ENCODE measurements at regions not wholly inside any gene's neighbourhood (a gene's known extent, or its start where the extent isn't known, plus 50 kb on each side); places are given as distances from the start of the nearest gene placed in this dataset.
"Not testable (repeated sequence)": the region's sequence is repeated elsewhere in the genome, so short reads cannot be mapped to it uniquely, and the experiment has no call there.

- not testable (repeated sequence) for H2BK120ac ChIP-seq (ENCODE audit: insufficient read depth, low read length, poor library complexity); H3K9ac ChIP-seq (ENCODE audit: low read length); H2BK5ac ChIP-seq (ENCODE audit: low read depth, low read length, poor library complexity); H2AK5ac ChIP-seq (ENCODE audit: low read length); DNase-seq; H3K14ac ChIP-seq (ENCODE audit: low read length); H4K12ac ChIP-seq (ENCODE audit: low read depth, low read length); H3K18ac ChIP-seq (ENCODE audit: low read length); H3K4me3 ChIP-seq (ENCODE audit: low read depth, low read length); H2BK12ac ChIP-seq (ENCODE audit: low read length); H3K23ac ChIP-seq (ENCODE audit: low read length); H3K79me2 ChIP-seq (ENCODE audit: control insufficient read depth, insufficient read depth, low read length, poor library complexity); H4K8ac ChIP-seq (ENCODE audit: low read depth, low read length); H3K4ac ChIP-seq (ENCODE audit: low read depth, low read length); H3K4me1 ChIP-seq (ENCODE audit: control insufficient read depth in 1 of 2, insufficient read depth in 2 of 2, low read length in 2 of 2); H3K36me3 ChIP-seq (ENCODE audit: control insufficient read depth in 1 of 2, insufficient read depth in 2 of 2, low read length in 2 of 2); H3K4me2 ChIP-seq (ENCODE audit: low read length); H3K27ac ChIP-seq (ENCODE audit: low read depth, low read length); H2AFZ ChIP-seq (ENCODE audit: insufficient read depth, low read length, poor library complexity); H4K91ac ChIP-seq (ENCODE audit: low read depth, low read length); H3K9me3 ChIP-seq (ENCODE audit: insufficient read depth, low read depth, low read length); H3K27me3 ChIP-seq (ENCODE audit: insufficient read depth, low read length); H3K79me1 ChIP-seq (ENCODE audit: low read length)
- WGBS (ENCODE audit: extremely low coverage, insufficient coverage, insufficient read length) = no CpG with 5 or more reads among the region's 11 CpGs
Observed at GRCh38 chr5:125923958-125924357, 499.3 kb upstream of the GRAMD2B start.

DNA sequence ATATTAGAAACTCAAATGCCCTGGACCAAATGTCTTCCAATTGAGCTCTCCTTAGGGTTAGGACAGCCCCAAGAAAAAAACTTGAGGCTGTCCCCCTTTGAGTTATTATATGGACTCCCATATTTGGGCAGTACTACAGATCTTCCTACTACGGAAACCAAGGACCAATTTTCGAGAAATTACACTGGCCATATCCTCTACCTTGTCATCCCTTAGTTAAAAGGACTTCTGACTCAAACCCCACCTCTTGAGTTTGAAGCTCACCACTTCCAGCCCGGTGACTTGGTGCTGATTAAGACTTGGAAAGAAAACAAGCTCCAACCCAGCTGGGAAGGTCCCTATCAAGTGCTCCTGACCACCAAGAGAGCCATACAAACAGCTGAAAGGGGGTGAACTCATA lies 497.0 kb upstream of the GRAMD2B start:
- Histone ChIP-seq H3K36me3 (ENCODE audit: control insufficient read depth in 1 of 2, insufficient read depth in 2 of 2, low read length in 2 of 2) (no peaks in the 10 kb centered on the region), H4K8ac (ENCODE audit: low read depth, low read length) (no peak overlapping the region), H3K23ac (ENCODE audit: low read length) (no peak overlapping the region), H2AFZ (ENCODE audit: insufficient read depth, low read length, poor library complexity) (no peak overlapping the region), H3K79me1 (ENCODE audit: low read length) (no peaks in the 10 kb centered on the region), H4K91ac (ENCODE audit: low read depth, low read length) (no peak overlapping the region), H3K4me2 (ENCODE audit: low read length) (no peak overlapping the region), H3K9me3 (ENCODE audit: insufficient read depth, low read depth, low read length) (peaks cover 5% of the 10 kb centered on the region), H3K9ac (ENCODE audit: low read length) (no peak overlapping the region), H3K4ac (ENCODE audit: low read depth, low read length) (no peak overlapping the region), H2BK5ac (ENCODE audit: low read depth, low read length, poor library complexity) (no peak overlapping the region), H3K27ac (ENCODE audit: low read depth, low read length) (no peak overlapping the region), H2BK120ac (ENCODE audit: insufficient read depth, low read length, poor library complexity) (no peak overlapping the region), H4K12ac (ENCODE audit: low read depth, low read length) (no peak overlapping the region), H3K4me3 (ENCODE audit: low read depth, low read length) (no peak overlapping the region), H3K4me1 (ENCODE audit: control insufficient read depth in 1 of 2, insufficient read depth in 2 of 2, low read length in 2 of 2) (no peaks in the 10 kb centered on the region), H3K18ac (ENCODE audit: low read length) (no peak overlapping the region), H2AK5ac (ENCODE audit: low read length) (no peak overlapping the region), H2BK12ac (ENCODE audit: low read length) (no peak overlapping the region), H3K27me3 (ENCODE audit: insufficient read depth, low read length) (no peaks in the 10 kb centered on the region), H3K14ac (ENCODE audit: low read length) (no peak overlapping the region), H3K79me2 (ENCODE audit: control insufficient read depth, insufficient read depth, low read length, poor library complexity) (no peaks in the 10 kb centered on the region)
- no CpG with 5 or more reads among the region's 3 CpGs for WGBS (ENCODE audit: extremely low coverage, insufficient coverage, insufficient read length)
- DNase-seq = no peak

- no peak overlapping the region for H3K4ac ChIP-seq (ENCODE audit: low read depth, low read length)
- H3K9ac ChIP-seq (ENCODE audit: low read length) = no peak overlapping the region
- no peaks in the 10 kb centered on the region for H3K36me3 ChIP-seq (ENCODE audit: control insufficient read depth in 1 of 2, insufficient read depth in 2 of 2, low read length in 2 of 2)
- no peak overlapping the region for H2BK120ac ChIP-seq (ENCODE audit: insufficient read depth, low read length, poor library complexity)
- H3K14ac ChIP-seq (ENCODE audit: low read length) = no peak overlapping the region
- no peaks in the 10 kb centered on the region for H3K79me1 ChIP-seq (ENCODE audit: low read length)
- no peaks in the 10 kb centered on the region for H3K4me1 ChIP-seq (ENCODE audit: control insufficient read depth in 1 of 2, insufficient read depth in 2 of 2, low read length in 2 of 2)
- H3K79me2 ChIP-seq (ENCODE audit: control insufficient read depth, insufficient read depth, low read length, poor library complexity) = no peaks in the 10 kb centered on the region
- peaks cover 5% of the 10 kb centered on the region for H3K9me3 ChIP-seq (ENCODE audit: insufficient read depth, low read depth, low read length)
- H2AFZ ChIP-seq (ENCODE audit: insufficient read depth, low read length, poor library complexity) = no peak overlapping the region
- H3K27ac ChIP-seq (ENCODE audit: low read depth, low read length) = no peak overlapping the region
- no peak overlapping the region for H3K23ac ChIP-seq (ENCODE audit: low read length)
- no peak overlapping the region for H3K4me2 ChIP-seq (ENCODE audit: low read length)
- H4K12ac ChIP-seq (ENCODE audit: low read depth, low read length) = no peak overlapping the region
- H4K8ac ChIP-seq (ENCODE audit: low read depth, low read length) = no peak overlapping the region
- WGBS (ENCODE audit: extremely low coverage, insufficient coverage, insufficient read length) = no CpG with 5 or more reads among the region's 6 CpGs
- H3K4me3 ChIP-seq (ENCODE audit: low read depth, low read length) = no peak overlapping the region
- H3K27me3 ChIP-seq (ENCODE audit: insufficient read depth, low read length) = no peaks in the 10 kb centered on the region
- H4K91ac ChIP-seq (ENCODE audit: low read depth, low read length) = no peak overlapping the region
- H2AK5ac ChIP-seq (ENCODE audit: low read length) = no peak overlapping the region
- no peak overlapping the region for H3K18ac ChIP-seq (ENCODE audit: low read length)
- no peak overlapping the region for H2BK12ac ChIP-seq (ENCODE audit: low read length)
- no peak for DNase-seq
- H2BK5ac ChIP-seq (ENCODE audit: low read depth, low read length, poor library complexity) = no peak overlapping the region
Observed at GRCh38 chr5:125928663-125929062, 494.5 kb upstream of the GRAMD2B start.

- Histone ChIP-seq H3K4ac (ENCODE audit: low read depth, low read length) (no peak overlapping the region), H3K4me2 (ENCODE audit: low read length) (no peak overlapping the region), H3K79me1 (ENCODE audit: low read length) (no peaks in the 10 kb centered on the region), H3K36me3 (ENCODE audit: control insufficient read depth in 1 of 2, insufficient read depth in 2 of 2, low read length in 2 of 2) (no peaks in the 10 kb centered on the region), H2AK5ac (ENCODE audit: low read length) (no peak overlapping the region), H3K27me3 (ENCODE audit: insufficient read depth, low read length) (no peaks in the 10 kb centered on the region), H2AFZ (ENCODE audit: insufficient read depth, low read length, poor library complexity) (no peak overlapping the region), H4K12ac (ENCODE audit: low read depth, low read length) (no peak overlapping the region), H3K4me3 (ENCODE audit: low read depth, low read length) (no peak overlapping the region), H2BK120ac (ENCODE audit: insufficient read depth, low read length, poor library complexity) (no peak overlapping the region), H3K9ac (ENCODE audit: low read length) (no peak overlapping the region), H3K23ac (ENCODE audit: low read length) (no peak overlapping the region), H4K8ac (ENCODE audit: low read depth, low read length) (no peak overlapping the region), H3K9me3 (ENCODE audit: insufficient read depth, low read depth, low read length) (no peaks in the 10 kb centered on the region), H3K27ac (ENCODE audit: low read depth, low read length) (no peak overlapping the region), H3K79me2 (ENCODE audit: control insufficient read depth, insufficient read depth, low read length, poor library complexity) (no peaks in the 10 kb centered on the region), H3K4me1 (ENCODE audit: control insufficient read depth in 1 of 2, insufficient read depth in 2 of 2, low read length in 2 of 2) (no peaks in the 10 kb centered on the region), H2BK12ac (ENCODE audit: low read length) (no peak overlapping the region), H4K91ac (ENCODE audit: low read depth, low read length) (no peak overlapping the region), H2BK5ac (ENCODE audit: low read depth, low read length, poor library complexity) (no peak overlapping the region), H3K18ac (ENCODE audit: low read length) (no peak overlapping the region), H3K14ac (ENCODE audit: low read length) (no peak overlapping the region)
- 100% methylated on average over 1 of the region's 5 CpGs for WGBS (ENCODE audit: extremely low coverage, insufficient coverage, insufficient read length)
- DNase-seq = no peak
Observed at GRCh38 chr5:125950012-125950615, 473.1 kb upstream of the GRAMD2B start.
